ENCODE measurements at regions not wholly inside any gene's neighbourhood (a gene's known extent, or its start where the extent isn't known, plus 50 kb on each side); places are given as distances from the start of the nearest gene placed in this dataset.

- TF ChIP-seq, protein P1, sequence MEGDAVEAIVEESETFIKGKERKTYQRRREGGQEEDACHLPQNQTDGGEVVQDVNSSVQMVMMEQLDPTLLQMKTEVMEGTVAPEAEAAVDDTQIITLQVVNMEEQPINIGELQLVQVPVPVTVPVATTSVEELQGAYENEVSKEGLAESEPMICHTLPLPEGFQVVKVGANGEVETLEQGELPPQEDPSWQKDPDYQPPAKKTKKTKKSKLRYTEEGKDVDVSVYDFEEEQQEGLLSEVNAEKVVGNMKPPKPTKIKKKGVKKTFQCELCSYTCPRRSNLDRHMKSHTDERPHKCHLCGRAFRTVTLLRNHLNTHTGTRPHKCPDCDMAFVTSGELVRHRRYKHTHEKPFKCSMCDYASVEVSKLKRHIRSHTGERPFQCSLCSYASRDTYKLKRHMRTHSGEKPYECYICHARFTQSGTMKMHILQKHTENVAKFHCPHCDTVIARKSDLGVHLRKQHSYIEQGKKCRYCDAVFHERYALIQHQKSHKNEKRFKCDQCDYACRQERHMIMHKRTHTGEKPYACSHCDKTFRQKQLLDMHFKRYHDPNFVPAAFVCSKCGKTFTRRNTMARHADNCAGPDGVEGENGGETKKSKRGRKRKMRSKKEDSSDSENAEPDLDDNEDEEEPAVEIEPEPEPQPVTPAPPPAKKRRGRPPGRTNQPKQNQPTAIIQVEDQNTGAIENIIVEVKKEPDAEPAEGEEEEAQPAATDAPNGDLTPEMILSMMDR (IDR thresholded peaks at IDR 0.05) = no peak
- TF ChIP-seq POLR2A (IDR thresholded peaks at IDR 0.05) (no peak), EP300 (IDR thresholded peaks at IDR 0.05) (no peak)
Measured at GRCh38 chr12:85698937-85699336, 137.3 kb downstream of the RASSF9 start.

Measured in suprapubic skin (tissue), 3 donors.